GM18867 (cell line): ENCODE measurements at regions not wholly inside any gene's neighbourhood (a gene's known extent, or its start where the extent isn't known, plus 50 kb on each side); places are given as distances from the start of the nearest gene placed in this dataset.
"Not testable (repeated sequence)": the region's sequence is repeated elsewhere in the genome, so short reads cannot be mapped to it uniquely, and the experiment has no call there.

ENCODE experiments used
- ATAC-seq: cut with Tn5 transposase; IDR thresholded peaks from one replicate; pipeline ENCODE4 v1.9.1; 2021; ENCODE audit warnings: mild to moderate bottlenecking, moderate library complexity; ENCODE audit not compliant: unreplicated experiment

- no peak for ATAC-seq
Measured at GRCh38 chr2:53379547-53379946, 388.1 kb upstream of the CHAC2 start.

DNA sequence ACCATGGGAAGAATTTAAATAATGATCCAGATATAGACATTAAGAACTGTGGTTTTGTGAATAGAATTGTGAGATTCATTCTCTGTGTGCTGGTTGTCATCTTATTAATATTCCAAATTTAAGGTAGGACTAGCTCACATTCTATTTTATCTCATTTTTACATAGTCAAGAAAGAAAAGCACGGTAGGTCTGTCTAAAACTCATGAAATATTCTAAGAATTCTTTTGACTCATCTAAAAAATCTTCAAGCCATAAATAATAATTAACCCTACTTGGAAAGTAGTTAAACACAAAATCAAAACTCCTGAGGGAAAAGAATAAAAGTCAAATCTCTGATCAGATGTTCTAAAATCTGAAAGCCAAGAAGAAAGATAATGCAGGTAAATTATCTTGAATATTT is 388.8 kb upstream of the CHAC2 start:
- no peak for ATAC-seq

DNA sequence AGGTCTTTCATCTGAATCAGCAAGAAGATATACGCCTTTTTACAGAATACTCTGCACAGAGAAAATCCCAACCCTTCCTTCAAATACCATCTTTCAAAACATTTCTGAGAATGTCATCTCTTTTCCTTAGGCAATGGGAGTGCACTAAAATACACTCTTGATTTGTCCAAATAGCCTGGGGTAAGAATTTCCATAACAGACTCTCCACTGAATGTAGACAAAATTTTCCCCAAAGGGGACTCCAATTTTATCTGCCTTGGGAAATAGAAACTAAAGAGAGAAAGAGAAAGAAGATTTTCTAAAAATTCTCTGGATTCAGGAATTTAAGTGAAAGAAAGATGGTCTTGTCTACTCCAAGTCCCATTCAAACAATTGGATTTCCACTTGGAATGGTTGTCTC is 394.5 kb upstream of the CHAC2 start:
- ATAC-seq = no peak

DNA sequence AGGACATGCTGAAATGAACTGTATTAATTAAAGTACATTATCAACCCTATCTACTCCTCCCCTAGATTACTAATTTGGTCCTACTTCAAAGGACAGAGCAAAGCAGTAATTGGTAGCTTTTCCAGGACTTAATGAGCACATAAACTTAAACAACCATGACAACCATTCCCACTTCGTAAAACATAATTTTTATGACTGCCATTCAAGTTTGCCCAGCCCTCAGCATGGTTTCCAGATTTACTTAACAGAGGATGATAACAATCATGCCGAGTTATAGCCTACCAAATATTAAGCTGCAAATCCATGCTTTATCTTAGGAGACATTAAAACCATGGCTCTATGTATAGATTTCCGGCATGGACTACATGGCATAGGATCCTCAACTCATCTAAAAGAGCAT is 401.1 kb upstream of the CHAC2 start:
- no peak for ATAC-seq

DNA sequence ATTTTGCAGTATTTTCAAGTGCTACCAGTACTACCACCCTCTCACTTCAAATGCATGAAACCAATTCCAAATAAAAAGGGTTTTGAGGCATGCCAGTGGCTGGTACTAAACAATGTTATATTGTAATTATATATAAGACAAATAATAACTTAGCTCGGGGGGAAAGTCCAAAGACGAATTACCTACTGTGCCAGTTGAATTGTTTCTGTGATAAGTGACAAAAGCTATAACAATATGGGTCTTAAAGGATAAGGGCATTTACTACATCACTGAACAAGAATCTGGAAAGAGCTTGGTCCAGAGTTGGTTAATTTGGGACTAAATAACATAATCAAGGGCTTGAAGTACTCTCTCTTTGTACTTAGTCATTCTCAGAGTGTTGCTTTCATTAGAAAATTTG is 404.7 kb upstream of the CHAC2 start:
- no peak for ATAC-seq

- ATAC-seq = no peak
Measured at GRCh38 chr2:53356291-53356905, 411.2 kb upstream of the CHAC2 start.

- ATAC-seq = no peak
Measured at GRCh38 chr2:53353135-53354114, 414.2 kb upstream of the CHAC2 start.

- no peak for ATAC-seq
Measured at GRCh38 chr2:53347269-53347668, 420.3 kb upstream of the CHAC2 start.

- no peak for ATAC-seq
Measured at GRCh38 chr2:53342248-53342647, 425.4 kb upstream of the CHAC2 start.

GRCh38 chr2:53334610-53335009 is 433.0 kb upstream of the CHAC2 start:
- no peak for ATAC-seq

DNA sequence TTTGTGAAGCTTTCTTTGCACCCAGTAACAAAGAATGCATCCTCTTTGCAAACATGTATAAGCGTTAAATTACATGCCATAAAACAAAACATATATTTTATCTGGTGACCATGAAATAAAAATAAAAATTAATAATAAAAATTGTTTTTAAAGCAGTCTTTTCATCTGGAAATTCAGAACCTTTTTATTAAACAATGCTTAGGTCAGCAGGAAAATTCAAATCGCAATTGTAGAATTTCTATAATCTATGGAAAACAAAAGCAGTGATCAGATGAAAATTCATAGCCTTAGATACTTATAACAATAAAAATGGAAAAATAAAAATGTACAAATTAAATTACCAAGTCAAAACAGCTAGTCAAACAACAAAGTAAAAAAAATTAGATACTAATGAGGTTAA is 435.9 kb upstream of the CHAC2 start:
- ATAC-seq = no peak

DNA sequence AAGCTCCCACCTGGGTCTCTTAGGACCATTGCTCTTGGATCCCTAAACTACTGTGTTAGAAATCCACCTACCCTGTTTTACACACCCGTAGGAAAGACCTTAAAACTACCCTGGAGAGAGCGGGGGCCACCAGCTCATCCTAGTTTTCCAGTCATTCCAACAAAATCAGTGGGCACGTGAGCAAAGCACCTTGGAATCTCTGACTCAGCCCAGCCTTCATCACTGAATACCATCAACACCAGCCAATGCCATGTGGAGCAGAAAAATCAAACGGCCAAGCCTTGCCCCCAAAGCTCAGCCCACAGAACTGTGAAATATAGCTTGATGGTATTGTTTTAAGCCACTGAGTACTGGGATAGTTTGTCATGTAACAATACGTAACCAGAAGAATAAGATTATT is 449.7 kb upstream of the CHAC2 start:
- ATAC-seq = no peak

DNA sequence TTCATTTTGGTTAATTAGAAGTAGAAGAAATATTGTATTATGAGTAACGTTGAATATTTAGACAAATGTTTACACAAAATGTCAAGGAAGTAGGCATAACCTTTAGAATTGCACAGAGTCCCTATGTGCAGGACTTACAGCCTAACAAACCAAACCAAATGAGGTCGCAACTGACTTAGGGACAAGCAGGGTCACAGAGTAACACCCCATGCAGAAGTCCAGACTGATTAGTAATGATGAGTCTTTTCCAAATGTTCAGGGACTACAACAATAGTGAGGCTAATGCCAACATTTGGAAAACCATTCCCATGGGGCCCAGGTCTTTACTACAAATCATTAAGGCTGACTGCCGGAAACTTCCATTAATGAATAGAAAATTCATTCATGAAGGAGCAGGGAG is 452.5 kb upstream of the CHAC2 start:
- ATAC-seq = no peak

GRCh38 chr2:53314718-53315117 is 452.9 kb upstream of the CHAC2 start:
- ATAC-seq = no peak

GRCh38 chr2:53313644-53314043 is 454.0 kb upstream of the CHAC2 start:
- not testable (repeated sequence) for ATAC-seq

- no peak for ATAC-seq
Measured at GRCh38 chr2:53312721-53313120, 454.9 kb upstream of the CHAC2 start.

DNA sequence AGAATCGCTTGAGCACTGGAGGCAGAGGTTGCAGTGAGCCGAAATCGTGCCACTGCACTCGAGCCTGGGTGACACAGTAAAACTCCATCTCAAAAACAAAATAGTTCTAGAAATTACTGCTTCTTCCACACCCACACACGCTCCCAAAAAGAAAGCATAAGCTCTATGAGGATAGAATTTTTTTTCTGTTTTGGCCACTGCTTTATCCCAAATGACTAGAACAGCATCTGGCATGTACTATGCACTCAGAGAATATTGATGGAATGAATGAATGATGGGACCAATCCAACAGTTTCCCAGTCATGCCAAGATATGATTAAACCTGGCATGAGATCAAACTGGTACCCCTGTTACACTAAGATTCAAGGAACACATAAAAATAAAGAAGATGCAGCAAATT is 455.4 kb upstream of the CHAC2 start:
- ATAC-seq = no peak

DNA sequence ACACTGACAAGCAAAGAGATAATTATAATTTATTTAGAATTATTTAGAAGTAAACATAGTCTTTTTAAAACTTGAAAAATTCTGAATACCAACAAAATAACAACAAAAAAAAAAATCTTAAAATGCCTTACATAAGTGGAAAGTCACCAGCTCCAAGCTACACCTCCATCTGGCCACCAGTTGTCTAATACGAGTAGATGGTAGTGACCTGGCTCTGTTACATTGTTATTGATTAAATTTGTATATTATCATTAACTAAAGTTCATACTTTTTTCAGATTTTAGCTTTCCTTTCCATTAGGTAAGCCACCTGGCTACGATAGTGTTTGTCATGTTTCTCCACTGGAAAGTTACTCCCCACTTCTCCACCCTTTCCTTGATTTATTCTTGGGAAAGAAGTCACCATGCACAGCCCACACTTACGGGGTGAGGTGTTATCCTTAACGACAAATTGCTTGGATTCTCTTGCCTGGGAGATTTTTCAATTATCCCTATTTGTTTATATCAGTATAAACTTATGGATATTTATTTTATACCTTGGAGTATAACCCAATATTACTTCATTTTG is 464.5 kb upstream of the CHAC2 start:
- ATAC-seq = no peak

GRCh38 chr2:53302455-53302854 is 465.1 kb upstream of the CHAC2 start:
- no peak for ATAC-seq

GRCh38 chr2:53289309-53290006 is 478.1 kb upstream of the CHAC2 start:
- no peak for ATAC-seq

DNA sequence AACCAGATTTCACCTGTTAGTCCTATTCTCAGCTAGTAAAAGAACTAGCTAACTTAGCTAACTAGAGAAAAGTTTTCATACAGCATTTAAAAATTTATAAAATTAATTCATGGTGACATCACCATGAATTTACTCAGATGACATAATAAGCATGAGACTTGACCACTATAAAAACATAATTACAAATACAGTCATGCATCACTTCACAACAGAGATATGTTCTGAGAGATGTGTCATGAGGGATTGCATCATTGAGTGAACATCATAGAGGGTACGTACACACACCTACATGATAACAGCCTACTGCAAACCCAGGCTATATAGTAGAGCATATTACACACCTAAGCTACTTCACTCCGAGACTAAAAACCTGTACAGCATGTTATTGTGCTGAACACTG is 481.3 kb upstream of the CHAC2 start:
- ATAC-seq = no peak
